Embryonic facial prominence (tissue), 1 donor: ENCODE measurements at regions not wholly inside any gene's neighbourhood (a gene's known extent, or its start where the extent isn't known, plus 50 kb on each side); places are given as distances from the start of the nearest gene placed in this dataset.

Experiments
- DNase-seq: peaks from one replicate; pipeline ENCODE4 v3.0.0-alpha.2; 2016; ENCODE audit errors: extremely low spot score

DNA sequence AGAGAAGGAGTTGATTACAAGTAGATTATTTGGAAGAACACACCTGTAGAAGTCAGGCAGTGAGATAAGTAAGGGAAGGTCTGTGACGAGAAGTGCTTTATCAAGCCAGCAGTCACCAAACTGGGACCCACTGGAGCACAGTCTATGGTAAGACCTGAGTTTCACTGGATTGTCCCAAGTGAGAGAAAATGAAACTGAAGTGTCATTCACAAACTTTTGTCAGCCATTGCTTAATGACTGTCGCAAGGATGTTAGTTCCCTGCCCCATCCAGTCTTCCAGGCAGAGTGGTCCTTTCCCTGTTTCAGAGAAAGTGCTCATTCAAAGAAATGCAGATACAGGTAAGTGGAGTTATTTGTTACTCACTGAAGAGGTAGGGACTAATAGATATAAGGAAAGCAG is 728.0 kb upstream of the TENM4 start:
- no peak for DNase-seq

DNA sequence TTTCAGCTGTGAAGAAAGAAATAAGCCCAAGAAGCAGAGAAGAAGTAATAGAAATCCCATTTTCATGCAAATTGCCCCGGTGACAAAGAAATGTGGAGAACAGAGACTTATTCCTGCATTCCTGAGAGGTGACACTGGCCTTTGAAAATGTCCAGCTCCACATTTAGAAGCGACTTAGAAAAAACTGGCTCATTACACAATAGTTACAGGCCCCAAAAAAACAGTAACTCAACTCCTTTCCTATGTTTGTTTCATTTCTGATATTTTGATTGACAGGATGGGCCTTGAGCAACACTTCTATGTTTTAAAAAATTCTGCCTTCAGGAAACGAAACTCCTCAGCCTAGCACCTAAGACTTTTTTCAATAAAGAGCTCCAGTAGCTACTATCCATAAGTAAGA is 726.9 kb upstream of the TENM4 start:
- DNase-seq, result no peak

DNA sequence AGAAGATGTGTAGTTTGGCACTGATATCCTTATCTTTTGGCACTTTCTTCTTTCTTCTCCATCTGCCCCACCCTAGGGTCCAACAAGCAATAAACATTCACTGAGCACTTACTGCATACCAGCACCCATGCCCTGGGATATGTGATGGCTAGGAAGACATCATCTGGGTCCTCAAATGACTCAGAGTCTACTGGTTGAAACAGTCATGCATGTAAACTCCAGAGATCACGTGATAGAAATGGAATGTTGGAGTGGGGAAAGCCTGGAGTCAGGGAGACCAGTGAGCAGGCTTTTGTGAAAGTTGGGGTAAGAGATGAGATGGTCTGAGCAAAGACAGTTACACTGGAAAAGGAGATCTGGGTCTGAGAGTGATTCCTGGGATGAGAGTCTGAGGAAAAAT is 724.9 kb upstream of the TENM4 start:
- no peak for DNase-seq

DNA sequence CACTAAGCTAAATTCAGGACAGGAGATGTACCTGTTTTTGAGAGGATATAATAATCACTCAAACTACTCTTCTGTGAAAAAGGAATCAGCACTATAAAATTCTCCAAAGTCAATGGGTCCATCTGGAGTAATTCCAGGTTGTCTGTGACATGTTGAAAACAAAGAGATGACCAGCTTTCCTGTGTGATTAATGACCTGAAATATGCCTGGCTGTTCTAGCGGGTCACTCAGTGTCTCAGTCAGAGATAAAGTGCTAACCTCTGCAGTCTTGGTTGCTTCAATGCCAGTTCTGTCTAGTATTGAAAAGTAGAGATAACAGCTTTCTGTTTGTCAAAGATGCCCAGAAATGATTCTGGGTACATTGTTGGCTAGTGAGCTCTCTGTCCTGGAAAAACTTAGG is 722.6 kb upstream of the TENM4 start:
- no peak for DNase-seq

DNA sequence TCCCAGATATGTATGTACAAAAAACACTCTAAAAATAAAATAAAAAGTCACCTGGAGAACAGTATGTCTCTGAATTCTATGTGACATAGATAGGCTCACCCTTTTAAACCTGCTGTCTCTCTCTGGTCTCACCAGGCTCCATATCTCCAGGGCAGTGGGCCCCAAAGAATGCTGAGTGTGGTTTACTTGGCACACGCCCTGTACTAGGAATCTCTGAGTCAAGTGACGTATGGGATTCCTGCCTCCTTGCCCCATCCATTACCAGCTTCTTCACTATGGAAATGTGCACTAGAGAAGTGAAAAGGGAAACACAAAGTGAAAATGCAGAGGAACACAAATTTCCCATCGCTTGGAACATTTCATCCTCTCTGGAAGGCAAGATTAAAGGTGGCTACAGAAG is 722.2 kb upstream of the TENM4 start:
- DNase-seq, result no peak

DNA sequence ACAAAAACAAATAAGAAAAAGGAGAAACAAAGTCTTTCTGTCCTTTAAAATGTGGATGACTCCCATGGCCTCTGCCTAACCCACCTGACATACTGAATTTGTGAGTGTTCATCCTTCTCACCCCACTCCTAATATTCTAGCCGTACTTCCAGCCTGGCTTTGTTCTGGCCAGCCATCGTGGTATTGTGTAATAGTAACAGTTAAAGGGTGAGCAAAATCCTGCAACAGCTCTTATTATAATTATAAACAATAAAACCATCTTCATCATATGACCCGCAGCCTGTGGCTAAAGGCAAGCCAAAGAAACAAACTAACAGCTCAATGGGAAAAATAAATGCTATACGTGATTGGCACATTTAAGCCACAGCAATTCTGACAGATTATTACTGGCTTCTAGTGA is 721.6 kb upstream of the TENM4 start:
- no peak for DNase-seq

DNA sequence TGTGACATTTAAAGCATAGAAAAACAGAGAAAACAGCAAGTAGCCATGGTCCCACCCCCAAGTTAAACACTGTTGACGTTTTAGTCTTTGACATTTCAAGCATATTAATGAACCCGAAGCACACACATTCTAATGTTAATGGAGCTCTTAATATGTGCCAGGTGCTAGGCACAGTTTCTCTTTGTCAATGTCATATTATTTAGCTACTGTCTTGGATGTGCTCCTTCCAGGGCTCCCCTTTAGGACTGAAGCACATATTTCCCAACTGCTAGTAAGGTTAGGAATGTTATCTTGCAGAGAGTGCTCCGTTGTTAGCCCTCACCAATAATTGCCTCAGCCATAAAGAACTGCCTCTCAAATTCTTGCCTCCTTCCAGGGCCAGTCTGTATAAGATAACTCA is 716.6 kb upstream of the TENM4 start:
- DNase-seq, result no peak

DNA sequence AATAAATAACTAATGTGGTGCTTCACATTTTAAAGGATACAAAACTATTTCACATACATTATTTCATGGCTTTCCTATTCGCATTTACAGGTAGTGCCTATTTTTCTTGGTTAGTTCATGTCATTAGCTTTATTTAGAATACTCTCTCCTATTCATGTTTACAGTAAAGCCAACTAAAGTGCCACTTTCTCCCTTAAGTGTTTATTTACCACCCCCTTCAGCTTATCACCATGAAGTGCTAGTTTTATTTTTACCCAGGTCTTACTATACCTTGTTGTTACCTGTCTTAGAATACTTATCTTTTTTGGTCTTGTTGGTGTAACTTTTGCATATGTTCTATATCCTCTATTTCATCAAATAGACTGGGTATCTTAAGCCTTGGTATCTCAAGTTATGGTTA is 715.2 kb upstream of the TENM4 start:
- no peak for DNase-seq

DNA sequence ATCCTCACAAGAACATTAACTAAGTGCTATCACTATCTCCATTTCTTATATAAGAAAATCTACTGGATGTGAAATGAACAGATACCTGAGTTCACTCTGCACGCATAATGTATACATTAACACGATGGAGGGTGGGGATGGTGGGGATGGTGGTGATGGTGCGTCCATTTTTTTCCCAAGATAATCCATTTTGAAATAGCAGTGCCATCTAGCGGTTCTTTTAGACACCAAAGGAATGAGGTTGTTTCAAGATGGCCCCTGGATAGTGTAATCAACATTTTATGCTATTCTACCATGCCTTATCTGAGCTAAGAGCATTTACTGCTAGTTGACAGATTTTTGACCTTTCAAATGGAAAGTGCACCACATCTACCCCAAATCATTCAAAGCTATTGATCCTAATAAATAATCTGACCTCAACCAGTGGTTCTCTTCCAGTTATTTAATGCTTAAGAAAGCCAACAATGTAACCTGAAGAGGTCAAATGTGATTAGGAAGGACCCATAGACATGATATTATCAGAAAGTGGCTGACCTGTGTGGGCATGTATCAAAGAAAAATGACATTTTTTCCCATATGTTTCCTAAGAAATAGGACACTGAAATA is 714.7 kb upstream of the TENM4 start:
- DNase-seq, result no peak

DNA sequence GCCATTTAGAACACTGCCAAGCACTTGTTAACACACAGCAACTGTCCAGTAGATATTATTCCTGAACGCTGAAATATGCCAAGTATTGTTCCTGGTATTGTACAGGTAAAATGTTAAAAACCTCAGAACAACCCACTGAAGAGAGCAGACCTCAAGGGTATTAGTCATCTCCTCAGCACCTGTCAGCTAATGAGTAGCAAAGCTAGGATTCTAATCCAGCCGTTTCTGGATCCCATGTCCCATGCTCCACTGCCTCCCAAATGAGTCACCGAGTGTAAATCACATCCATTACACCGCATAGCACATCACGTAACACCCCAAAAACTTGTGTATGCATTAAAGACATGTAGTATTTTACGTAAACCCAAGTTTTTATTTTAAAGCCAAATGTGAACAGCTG is 705.4 kb upstream of the TENM4 start:
- DNase-seq, result no peak

DNA sequence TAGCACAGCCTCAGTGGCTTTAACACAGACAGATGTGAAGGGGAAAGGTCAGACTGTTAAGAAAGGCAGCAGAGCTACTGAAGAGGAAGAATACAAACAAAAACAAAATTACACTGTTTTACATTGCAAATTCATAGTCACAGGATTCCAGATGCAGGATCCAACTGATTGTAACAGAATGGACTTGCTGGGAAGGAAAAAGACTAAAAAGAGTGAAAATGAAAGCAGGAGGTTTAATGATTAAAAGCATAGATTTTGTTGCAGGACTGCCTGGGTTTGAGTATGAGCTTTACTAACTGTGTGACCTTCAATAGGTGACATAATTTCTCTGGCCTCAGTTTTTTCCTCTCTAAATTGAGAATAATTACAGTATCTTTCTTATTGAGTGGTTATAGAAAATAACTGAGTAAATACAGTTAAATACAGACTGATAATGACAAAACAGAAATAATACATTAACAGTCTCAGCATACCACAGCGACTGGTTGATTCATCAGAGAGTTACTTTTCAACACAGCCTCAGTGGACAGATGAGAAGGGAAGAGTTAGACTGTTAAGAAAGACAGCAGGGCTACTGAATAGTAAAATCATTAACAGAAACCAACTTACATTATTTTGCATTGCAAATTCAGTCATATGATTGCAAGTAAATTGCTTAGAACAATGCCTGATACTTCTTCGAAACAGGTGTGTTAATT is 704.2 kb upstream of the TENM4 start:
- no peak for DNase-seq

DNA sequence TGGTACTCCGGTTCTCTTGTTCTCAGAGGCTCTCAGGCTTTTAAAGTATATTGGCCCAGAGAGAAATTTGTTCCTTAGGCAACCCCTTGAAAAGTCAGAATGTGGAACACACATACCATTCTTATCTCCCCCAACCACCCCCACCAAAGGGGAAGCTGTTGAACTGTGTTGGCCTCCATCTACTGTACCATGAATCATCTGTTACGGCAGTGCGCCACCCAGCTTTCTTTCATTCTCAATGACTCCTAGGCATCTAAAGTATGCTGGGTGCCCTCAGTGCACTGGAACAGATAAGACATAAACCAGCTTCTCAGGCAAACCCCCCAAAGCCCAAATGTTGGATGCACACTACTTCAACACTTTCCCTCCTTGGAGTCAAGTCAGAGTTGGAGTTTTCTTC is 696.2 kb upstream of the TENM4 start:
- no peak for DNase-seq

DNA sequence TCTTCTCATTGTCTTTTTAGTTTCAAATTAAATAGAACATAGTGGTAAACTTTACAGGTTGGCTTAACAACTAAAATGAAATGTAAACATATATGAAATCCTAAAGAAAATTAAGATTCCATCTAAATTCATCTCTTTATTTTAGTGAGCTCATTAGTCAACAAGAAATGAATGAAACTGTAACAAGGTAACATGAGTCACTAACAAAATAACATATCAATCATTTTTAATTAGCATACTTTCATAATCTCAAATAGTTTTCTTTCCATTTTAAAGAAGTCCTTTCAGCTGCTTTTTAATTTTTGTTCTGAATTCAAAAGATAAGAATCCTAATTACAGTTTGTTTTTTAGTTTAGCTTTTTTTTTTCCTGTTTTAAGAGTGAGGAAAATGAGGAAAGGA is 688.6 kb upstream of the TENM4 start:
- no peak for DNase-seq

DNA sequence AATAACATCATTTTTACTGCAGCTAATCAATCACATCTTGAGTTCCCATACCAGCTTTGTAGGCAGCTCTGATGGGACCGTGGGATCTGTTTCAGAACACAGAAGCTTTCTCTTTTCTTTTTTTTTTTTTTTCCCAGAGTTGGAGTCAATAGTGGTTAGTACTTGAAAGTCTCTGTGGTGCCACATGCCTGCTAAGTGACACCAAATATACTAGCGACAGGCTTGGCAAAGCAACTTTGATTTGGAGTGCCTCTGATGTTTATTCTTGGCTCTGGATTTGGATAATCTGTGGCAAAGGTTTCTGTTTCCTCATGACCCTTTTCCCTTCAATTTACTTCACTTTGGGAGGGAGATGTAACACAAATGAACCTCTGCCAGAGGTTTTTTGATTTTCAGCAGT is 681.4 kb upstream of the TENM4 start:
- no peak for DNase-seq

DNA sequence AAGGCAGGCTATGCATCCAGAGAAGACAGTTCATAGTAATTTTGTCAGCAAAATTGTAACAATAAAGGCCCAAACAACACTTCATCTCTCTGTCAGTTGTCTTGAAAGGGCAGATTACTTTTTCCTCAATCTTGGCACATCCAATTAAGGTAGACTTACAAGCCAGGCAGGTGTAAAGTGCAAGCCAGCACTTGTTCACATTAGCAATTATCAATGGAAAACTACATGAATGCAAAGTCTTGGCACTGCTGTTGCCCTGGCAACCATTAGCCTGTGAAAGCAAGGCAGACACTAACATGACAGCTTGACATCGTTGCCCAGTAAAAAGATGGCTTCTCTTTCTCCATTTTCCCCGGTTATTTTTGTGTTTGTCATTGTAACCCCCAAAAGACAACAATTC is 677.2 kb upstream of the TENM4 start:
- no peak for DNase-seq

DNA sequence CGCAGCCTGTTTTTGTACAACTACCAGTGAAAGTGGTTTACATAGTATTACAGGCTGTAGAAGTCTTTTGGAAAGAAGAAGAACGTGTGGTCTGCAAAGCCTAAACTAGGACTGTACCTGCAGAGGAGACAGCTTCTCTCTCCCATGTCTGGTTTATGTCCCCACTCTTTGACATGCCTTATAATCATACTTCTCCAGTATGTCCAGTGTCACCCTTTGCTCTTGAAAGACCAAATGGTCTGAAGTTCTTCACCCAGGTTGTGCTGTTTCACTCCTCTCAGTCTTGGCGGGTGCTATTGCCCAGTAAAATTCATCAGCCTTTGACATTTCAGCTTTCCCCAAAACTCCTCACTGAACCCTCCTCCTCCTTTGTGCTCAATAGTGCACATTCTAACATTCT is 676.0 kb upstream of the TENM4 start:
- DNase-seq, result no peak

DNA sequence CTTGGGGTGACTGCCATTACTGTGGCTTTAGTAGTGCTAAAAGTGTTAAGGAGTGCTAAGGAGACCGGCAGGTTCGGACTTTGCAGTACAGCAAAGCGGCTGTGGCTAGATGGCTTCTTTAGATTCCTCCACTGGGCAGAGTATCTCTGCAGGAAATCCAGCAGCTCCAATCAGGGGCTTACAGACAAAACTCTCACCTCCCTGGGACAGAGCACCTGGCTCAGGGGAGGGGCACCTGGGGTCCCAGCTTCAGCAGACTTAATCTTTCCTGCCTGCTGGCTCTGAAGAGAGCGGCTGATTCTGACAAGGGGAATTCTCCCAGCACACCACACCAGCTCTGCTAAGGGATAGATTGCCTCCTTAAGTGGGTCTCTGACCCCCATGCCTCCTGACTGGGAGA is 668.8 kb upstream of the TENM4 start:
- no peak for DNase-seq

DNA sequence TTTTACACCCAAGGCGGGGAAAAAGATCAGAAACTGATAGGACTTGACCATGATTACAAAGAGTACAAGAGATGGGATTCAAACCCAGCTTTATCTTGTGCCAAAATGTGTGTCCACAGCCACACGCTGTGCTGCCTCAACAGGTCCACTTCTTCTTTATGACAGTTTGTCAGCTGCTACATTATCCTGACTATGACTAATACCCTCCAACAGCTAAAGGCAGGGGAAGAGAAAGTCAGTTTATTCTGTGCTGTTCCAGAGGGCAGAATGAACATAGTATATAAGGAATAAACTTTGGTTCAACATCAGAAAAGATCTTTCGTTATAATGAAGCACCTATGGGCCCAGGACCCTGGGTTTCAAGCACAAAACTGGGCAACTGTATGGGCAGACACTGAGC is 668.2 kb upstream of the TENM4 start:
- DNase-seq, result no peak

DNA sequence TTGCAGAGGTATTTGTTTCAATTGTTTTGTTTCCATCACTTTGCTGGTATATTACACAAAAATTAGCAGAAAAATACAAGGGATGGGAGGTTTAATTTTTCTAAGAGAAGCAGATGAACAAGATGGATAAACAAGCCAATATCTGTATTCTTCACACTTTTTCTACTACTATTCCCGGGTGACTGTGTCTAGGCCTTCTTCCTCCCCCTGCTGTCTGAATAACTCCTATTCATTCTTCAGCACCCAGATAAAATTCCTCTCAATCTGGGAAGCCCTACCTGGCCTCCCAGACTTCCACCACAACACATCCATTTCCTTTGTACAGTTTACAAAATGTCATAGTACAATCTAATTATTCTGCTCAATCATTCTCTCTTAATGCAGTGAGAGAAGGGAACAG is 666.6 kb upstream of the TENM4 start:
- DNase-seq, result no peak

DNA sequence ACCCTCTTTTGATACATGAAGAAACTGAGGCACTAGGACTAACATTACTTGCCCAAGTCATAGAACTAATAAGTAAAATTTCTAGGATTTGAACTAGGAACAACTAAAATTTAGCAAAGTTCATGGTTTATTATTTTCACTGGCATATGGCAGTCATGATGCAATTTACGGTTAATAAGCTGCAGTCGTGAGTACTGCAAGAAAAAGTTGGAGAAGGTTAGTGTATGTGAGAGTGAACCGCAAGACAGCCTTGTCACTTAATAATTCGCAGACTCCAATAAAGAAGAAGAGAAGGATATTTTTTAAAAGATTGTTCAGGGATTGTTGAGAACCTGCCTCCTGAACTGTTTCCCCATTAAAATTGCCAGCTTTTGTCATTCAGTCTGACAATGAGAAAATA is 663.4 kb upstream of the TENM4 start:
- DNase-seq, result no peak

DNA sequence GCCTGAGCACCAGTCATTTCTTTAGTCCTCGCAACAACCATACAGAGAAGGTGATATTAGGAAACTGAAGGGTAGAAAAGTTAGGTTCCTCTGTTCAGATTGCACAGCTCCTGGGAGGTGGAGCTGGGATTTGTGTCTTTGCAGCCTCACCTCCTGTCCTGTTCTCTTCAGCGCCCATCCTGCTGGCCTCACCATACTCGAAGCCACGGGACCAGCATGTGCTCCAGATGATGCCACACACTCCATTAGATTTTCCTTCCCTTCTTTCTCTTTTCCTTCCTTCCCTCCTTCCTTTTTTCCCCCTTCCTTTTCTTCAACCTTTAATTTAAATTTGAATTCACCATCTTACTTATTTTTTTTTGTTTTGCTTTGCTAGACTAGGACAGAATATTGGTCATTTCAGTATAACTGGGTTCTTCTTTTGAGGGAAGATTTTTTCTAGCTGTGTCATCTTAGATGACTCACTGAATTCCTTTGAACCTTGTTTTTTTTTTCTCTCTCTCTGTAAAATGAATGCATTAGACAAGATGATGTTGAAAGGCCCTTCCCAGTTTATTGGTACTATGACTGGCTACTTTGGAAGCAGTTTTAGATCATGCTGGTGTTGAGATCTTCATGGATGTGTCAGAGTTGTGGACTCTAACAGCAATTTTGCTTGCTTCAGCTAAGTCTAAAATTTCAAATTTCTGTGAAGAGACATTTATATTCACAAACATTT is 662.5 kb upstream of the TENM4 start:
- DNase-seq, result no peak

DNA sequence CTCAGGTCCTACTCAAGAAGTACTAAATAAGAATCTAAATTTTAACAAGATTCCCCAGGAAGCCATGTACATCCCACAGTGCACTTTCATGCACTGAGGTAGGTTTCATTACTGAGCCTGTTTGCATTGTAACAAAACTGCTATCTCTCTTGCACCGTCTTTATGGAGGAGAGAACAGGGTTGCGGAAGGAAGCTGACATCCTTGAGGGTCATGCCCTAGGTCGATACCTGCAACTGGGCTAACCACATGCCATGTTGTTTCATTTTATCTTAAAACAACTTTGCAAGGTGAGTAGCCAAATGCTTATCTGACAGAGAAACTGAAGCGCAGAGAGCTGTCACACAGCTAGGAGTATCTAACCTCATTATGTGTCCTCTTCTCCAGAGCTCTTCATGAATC is 656.3 kb upstream of the TENM4 start:
- no peak for DNase-seq

DNA sequence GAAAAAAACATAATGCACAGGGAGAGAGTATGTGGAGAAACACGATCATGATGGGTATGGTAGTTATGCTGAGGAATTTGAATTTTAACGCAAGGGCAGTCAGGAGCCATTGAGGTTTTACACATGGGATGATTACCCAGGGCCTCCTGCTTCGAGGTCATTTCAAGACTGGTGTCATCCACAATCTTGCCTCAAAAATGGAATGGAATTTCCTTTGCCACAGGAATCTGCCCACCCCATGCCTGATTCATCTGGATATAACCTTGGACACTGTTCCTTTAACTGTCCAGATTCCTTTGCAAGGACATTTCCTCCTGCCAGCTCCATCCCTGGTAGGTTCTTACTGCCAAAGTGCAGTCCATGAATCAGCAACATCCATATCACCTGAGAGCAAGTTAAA is 655.9 kb upstream of the TENM4 start:
- DNase-seq, result no peak
